ENCODE measurements at regions not wholly inside any gene's neighbourhood (a gene's known extent, or its start where the extent isn't known, plus 50 kb on each side); places are given as distances from the start of the nearest gene placed in this dataset.

DNA sequence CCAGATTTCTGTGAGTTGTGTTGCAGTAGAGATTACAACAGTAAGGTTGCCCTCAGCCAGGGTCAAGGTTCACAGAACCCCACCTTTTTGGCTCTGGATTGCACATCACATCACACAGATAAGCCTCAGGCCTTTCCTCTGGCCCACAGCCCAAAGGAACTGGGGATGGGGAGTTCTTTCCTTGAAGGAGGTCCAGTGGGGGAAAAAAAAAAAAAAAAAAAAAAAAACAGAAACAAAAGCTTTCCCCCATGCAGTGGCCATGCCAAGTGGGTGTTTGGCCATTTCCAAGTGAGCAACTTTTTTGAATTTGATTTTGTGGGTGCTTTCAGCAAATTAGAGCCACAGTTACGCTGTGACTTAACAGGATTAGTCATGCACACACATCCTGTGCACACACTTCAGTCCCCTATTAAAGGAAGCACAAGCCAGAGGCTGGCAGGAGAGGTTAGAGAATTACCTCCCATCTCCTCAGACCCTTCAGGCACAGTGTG is 79.3 kb upstream of the NANOS1 start:
- Histone ChIP-seq H3K9me3 (ENCODE audit: control insufficient read depth in 2 of 2, insufficient read depth in 1 of 2, low read depth in 1 of 2, low read length in 1 of 2) (no peaks in the 10 kb centered on the region), H3K4me3 (ENCODE audit: low read depth in 1 of 2, low read length in 2 of 2) (no peak overlapping the region), H3K4me1 (ENCODE audit: control insufficient read depth in 2 of 2, insufficient read depth in 2 of 2, low read length in 1 of 2) (peaks cover 2% of the 10 kb centered on the region in 2 donors), H3K36me3 (ENCODE audit: control insufficient read depth in 2 of 2, insufficient read depth in 2 of 2, low read length in 1 of 2) (no peaks in the 10 kb centered on the region), H3K27me3 (ENCODE audit: control insufficient read depth in 1 of 2, insufficient read depth in 2 of 2, low read length in 2 of 2) (peaks cover 0 to 2% of the 10 kb centered on the region in 2 donors), H3K27ac (ENCODE audit: low read depth in 2 of 2, low read length in 1 of 2) (no peak overlapping the region)
- 25 to 67% methylated on average over 1 of the region's 1 CpG for WGBS, 2 donors

DNA sequence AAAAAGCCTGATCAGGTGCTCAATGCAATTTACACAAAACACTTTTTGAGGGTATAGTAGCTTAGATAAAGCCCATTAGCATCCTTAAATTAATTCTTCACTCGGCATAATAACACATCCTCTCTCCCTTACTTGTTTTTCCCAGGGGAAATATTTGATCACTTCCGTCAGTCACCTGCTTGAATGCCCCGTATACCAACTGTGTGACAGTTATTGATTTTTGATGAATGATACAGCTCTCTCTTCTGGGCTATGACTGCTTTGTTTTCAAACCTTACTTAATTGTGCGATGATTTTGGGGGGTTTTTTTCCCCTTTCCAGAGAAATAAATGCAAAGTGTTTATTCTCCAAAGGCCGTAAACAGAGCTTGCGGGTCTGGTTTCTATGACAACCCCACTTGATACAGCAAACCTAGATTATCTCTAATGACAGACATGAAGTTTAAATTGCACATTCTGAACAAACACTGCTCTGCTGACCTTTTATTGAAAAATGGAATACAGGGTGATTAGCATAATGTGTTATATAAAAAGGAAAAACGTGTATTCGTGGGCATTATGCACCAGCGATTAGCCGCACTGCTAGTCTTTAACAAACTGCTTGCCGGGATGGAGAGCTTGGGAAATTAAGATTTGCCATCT is 78.4 kb upstream of the NANOS1 start:
- H3K4me1 ChIP-seq (ENCODE audit: control insufficient read depth in 2 of 2, insufficient read depth in 2 of 2, low read length in 1 of 2): peaks cover 2% of the 10 kb centered on the region in 2 donors
- no peak overlapping the region for H3K27ac ChIP-seq (ENCODE audit: low read depth in 2 of 2, low read length in 1 of 2)
- no peaks in the 10 kb centered on the region for H3K36me3 ChIP-seq (ENCODE audit: control insufficient read depth in 2 of 2, insufficient read depth in 2 of 2, low read length in 1 of 2)
- peaks cover 0 to 2% of the 10 kb centered on the region in 2 donors for H3K27me3 ChIP-seq (ENCODE audit: control insufficient read depth in 1 of 2, insufficient read depth in 2 of 2, low read length in 2 of 2)
- 80 to 83% methylated on average over 11 of the region's 11 CpGs for WGBS, 2 donors
- no peak overlapping the region for H3K4me3 ChIP-seq (ENCODE audit: low read depth in 1 of 2, low read length in 2 of 2)
- no peaks in the 10 kb centered on the region for H3K9me3 ChIP-seq (ENCODE audit: control insufficient read depth in 2 of 2, insufficient read depth in 1 of 2, low read depth in 1 of 2, low read length in 1 of 2)

DNA sequence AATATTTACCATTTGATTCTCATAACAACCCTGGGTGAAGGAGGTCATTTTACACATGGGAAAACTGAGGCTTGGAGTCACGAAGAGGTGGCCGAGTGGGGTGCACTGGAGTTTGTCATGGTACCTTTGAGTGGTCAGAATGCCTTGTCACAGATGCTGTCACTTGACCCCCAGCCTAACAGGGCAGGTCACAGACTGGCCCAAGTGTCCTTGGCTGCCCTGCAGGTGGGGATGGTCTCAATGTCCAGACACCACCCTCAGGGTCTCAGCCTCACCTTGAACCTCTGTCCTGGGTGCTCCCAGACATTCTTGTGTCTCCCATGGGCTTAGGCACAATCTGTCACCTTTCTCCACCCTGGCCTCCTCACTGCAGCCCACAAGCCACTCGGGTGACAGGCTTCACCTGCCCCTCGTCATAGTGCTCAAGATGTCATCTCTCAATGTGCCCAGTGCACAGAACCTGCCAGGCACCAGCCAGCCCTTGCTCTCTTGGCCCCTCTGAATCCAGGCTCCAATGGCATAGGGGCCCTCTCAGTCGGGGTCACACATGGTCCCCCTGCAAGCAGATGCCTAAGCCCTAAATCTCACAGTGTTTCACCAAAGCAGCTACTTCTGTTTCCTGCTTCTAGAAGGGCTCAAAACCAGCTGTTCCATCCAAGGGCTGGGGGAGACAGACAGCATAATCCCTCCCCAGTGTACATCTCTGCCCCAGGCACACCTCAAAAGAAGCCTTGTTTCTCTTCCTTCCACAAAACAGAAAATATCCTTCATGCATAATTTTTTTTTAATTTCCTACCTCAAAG is 76.8 kb upstream of the NANOS1 start:
- H3K4me3 ChIP-seq (ENCODE audit: low read depth in 1 of 2, low read length in 2 of 2): no peak overlapping the region
- no peaks in the 10 kb centered on the region for H3K36me3 ChIP-seq (ENCODE audit: control insufficient read depth in 2 of 2, insufficient read depth in 2 of 2, low read length in 1 of 2)
- H3K27ac ChIP-seq (ENCODE audit: low read depth in 2 of 2, low read length in 1 of 2): no peak overlapping the region
- peaks cover 0 to 2% of the 10 kb centered on the region in 2 donors for H3K27me3 ChIP-seq (ENCODE audit: control insufficient read depth in 1 of 2, insufficient read depth in 2 of 2, low read length in 2 of 2)
- H3K4me1 ChIP-seq (ENCODE audit: control insufficient read depth in 2 of 2, insufficient read depth in 2 of 2, low read length in 1 of 2): peaks cover 2% of the 10 kb centered on the region in 2 donors
- WGBS, 2 donors: 85 to 87% methylated on average over 5 of the region's 5 CpGs
- H3K9me3 ChIP-seq (ENCODE audit: control insufficient read depth in 2 of 2, insufficient read depth in 1 of 2, low read depth in 1 of 2, low read length in 1 of 2): no peaks in the 10 kb centered on the region

DNA sequence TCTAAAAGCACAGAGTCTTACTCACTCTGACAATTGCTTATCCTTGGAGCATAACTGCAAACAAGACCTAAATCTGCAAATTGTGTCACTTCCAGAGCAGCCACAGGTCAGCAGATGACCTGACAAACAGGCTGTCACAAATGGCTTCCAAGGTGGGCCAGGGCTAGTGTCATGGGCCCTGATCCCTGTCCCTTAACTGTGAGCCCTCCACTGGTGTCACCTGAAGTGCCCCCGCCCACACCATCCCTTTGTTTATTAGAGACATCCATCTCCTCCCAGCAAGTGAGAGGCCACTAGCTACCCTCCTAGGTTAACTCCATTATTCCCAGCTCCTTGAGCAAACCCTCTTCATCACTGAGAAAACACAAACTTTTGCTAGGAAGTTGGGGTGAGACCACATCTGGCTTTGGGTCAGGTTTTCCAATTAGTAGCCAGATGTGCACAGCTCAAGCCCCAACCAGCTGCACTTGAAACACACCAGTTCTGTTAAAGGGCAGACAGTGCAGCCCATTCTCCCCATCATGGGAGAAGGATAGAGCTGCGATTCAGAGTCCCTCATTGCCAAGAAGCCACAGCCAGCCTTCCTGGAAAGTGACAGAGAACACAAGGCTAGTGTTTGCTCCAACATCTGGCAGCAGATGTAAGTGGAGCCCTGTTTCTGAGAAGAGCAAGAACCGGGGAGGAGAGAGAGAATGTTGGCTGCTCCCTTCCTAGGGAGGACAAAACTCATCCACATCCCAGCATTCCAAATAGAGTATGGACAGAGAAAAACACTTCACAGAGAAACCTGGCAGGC is 75.7 kb upstream of the NANOS1 start:
- Histone ChIP-seq H3K27me3 (ENCODE audit: control insufficient read depth in 1 of 2, insufficient read depth in 2 of 2, low read length in 2 of 2) (peaks cover 0 to 2% of the 10 kb centered on the region in 2 donors), H3K4me1 (ENCODE audit: control insufficient read depth in 2 of 2, insufficient read depth in 2 of 2, low read length in 1 of 2) (peaks cover 0 to 2% of the 10 kb centered on the region in 2 donors), H3K9me3 (ENCODE audit: control insufficient read depth in 2 of 2, insufficient read depth in 1 of 2, low read depth in 1 of 2, low read length in 1 of 2) (no peaks in the 10 kb centered on the region), H3K36me3 (ENCODE audit: control insufficient read depth in 2 of 2, insufficient read depth in 2 of 2, low read length in 1 of 2) (no peaks in the 10 kb centered on the region), H3K4me3 (ENCODE audit: low read depth in 1 of 2, low read length in 2 of 2) (no peak overlapping the region), H3K27ac (ENCODE audit: low read depth in 2 of 2, low read length in 1 of 2) (no peak overlapping the region)
- 62 to 63% methylated on average over 3 of the region's 3 CpGs for WGBS, 2 donors

DNA sequence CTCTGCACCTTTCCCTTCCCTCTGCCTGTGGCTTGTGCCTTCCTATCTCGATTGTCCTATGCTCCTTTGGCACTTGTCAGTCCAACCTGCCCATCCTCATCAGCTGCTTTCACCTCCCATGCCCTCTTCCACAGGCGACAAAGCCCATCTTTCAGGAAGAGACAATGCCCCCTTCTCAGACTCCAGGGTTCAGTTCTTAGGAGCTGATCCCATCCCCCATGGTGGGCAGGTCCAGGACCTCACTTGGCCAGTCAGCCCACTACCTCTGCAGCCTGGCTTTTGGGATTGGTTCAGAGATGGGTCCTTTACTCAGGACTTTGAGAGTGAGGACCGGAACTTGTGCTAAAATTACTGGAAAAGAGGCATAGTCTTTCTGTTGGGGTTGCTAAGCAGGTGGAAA is 74.0 kb upstream of the NANOS1 start:
- Histone ChIP-seq H3K4me3 (ENCODE audit: low read depth in 1 of 2, low read length in 2 of 2) (no peak overlapping the region), H3K9me3 (ENCODE audit: control insufficient read depth in 2 of 2, insufficient read depth in 1 of 2, low read depth in 1 of 2, low read length in 1 of 2) (no peaks in the 10 kb centered on the region), H3K36me3 (ENCODE audit: control insufficient read depth in 2 of 2, insufficient read depth in 2 of 2, low read length in 1 of 2) (no peaks in the 10 kb centered on the region), H3K27me3 (ENCODE audit: control insufficient read depth in 1 of 2, insufficient read depth in 2 of 2, low read length in 2 of 2) (peaks cover 0 to 2% of the 10 kb centered on the region in 2 donors), H3K4me1 (ENCODE audit: control insufficient read depth in 2 of 2, insufficient read depth in 2 of 2, low read length in 1 of 2) (peaks cover 3 to 14% of the 10 kb centered on the region in 2 donors), H3K27ac (ENCODE audit: low read depth in 2 of 2, low read length in 1 of 2) (no peak overlapping the region)
- 65 to 80% methylated on average over 3 of the region's 3 CpGs for WGBS, 2 donors

DNA sequence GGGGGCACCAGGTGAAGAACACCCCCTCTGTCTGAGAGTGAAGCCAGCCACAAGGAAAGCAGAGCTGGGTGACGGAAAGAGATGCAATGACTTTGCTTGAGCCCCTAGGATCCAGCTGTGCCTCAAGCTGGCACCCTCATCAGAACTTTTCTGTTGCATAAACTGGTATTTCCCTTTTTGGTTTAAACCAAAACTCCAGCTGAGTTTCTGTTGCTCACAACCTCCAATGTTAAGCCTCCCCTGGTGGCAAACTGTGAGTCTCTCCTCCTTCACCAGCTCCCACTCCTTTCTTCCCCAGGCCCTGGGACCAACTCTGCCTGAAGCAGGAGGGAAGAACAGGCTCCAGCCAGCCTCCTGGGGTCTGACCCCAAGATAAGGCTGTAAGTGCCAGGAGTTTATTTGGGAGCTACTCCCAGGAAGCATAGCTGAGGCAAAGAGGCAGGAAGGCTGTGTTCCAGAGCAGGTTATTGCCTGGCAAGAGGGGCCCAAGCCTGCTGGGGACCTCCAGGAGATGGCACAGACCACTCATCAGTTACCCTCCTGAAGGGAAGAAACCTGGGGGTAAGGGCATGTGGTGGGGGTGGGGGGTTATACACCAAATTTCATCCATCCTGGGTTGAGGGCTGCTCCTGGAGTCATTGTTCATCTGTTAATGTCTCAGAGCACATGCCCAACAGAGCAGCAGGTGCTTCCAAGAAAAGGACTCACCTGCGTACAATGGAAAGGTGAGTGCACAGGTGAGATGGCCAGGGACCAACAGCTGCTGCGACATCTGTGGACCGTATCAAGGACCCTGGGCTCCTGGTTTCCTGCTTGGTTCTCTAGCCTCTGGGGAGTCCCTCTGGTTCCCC is 73.3 kb upstream of the NANOS1 start:
- no peak overlapping the region for H3K4me3 ChIP-seq (ENCODE audit: low read depth in 1 of 2, low read length in 2 of 2)
- 86 to 93% methylated on average over 4 of the region's 4 CpGs for WGBS, 2 donors
- H3K36me3 ChIP-seq (ENCODE audit: control insufficient read depth in 2 of 2, insufficient read depth in 2 of 2, low read length in 1 of 2): no peaks in the 10 kb centered on the region
- peaks cover 3 to 14% of the 10 kb centered on the region in 2 donors for H3K4me1 ChIP-seq (ENCODE audit: control insufficient read depth in 2 of 2, insufficient read depth in 2 of 2, low read length in 1 of 2)
- H3K9me3 ChIP-seq (ENCODE audit: control insufficient read depth in 2 of 2, insufficient read depth in 1 of 2, low read depth in 1 of 2, low read length in 1 of 2): no peaks in the 10 kb centered on the region
- peaks cover 0 to 2% of the 10 kb centered on the region in 2 donors for H3K27me3 ChIP-seq (ENCODE audit: control insufficient read depth in 1 of 2, insufficient read depth in 2 of 2, low read length in 2 of 2)
- H3K27ac ChIP-seq (ENCODE audit: low read depth in 2 of 2, low read length in 1 of 2): no peak overlapping the region

DNA sequence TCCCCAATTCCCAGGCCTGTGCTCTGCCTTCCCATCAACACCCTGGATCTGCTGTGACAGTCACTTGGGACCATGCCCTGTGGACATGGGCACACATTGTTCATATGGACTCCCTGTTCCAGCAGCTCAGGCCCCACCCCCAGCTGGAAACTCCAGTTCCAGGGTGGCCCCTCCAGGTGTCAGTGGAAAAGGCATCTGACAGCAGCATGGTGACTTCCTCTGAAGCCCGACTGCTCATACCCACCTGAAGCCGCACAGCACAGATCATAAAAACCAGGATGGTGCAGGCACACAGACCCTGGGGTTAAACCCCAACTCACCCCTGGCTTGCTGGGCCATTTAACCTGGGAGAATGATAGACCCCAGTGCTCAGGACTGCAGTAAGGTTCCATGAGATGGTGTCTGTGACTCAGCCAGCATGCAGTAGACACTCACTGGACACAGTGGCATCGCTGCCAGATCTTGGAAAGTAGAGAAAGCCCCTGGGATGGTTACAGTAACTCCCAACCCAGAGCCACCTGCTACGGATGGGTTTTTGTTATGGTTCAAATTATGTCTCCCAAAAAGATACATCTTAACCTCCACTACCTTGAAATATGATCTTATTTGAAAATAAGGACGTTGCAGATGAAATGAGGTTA is 72.6 kb upstream of the NANOS1 start:
- Histone ChIP-seq H3K27ac (ENCODE audit: low read depth in 2 of 2, low read length in 1 of 2) (no peak overlapping the region), H3K36me3 (ENCODE audit: control insufficient read depth in 2 of 2, insufficient read depth in 2 of 2, low read length in 1 of 2) (no peaks in the 10 kb centered on the region), H3K4me1 (ENCODE audit: control insufficient read depth in 2 of 2, insufficient read depth in 2 of 2, low read length in 1 of 2) (peaks cover 3 to 17% of the 10 kb centered on the region in 2 donors), H3K4me3 (ENCODE audit: low read depth in 1 of 2, low read length in 2 of 2) (no peak overlapping the region), H3K9me3 (ENCODE audit: control insufficient read depth in 2 of 2, insufficient read depth in 1 of 2, low read depth in 1 of 2, low read length in 1 of 2) (no peaks in the 10 kb centered on the region), H3K27me3 (ENCODE audit: control insufficient read depth in 1 of 2, insufficient read depth in 2 of 2, low read length in 2 of 2) (peaks cover 0 to 2% of the 10 kb centered on the region in 2 donors)
- WGBS, 2 donors: 85 to 87% methylated on average over 5 of the region's 5 CpGs

DNA sequence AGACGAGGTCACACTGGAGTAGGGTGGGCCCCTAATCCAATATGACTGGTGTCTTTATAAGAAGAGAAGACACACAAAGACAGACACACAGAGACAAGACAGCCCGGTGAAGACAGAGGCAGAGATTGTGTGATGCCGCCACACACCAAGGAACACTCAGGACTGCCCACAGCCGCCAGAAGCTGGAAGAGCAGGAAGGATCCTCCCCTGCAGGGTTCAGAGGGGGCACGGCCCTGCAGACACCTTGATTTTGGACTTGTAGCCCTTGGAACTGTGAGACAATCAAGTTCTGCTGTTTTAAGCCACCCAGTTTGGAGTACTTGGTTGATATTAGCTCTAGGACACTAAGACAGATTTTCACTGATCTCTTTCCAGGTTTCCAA is 72.1 kb upstream of the NANOS1 start:
- 86 to 87% methylated on average over 5 of the region's 5 CpGs for WGBS, 2 donors
- Histone ChIP-seq H3K4me3 (ENCODE audit: low read depth in 1 of 2, low read length in 2 of 2) (no peak overlapping the region), H3K4me1 (ENCODE audit: control insufficient read depth in 2 of 2, insufficient read depth in 2 of 2, low read length in 1 of 2) (peaks cover 3 to 17% of the 10 kb centered on the region in 2 donors)

More for the DNA sequence above, 72.1 kb upstream of the NANOS1 start:
- Histone ChIP-seq H3K27me3 (ENCODE audit: control insufficient read depth in 1 of 2, insufficient read depth in 2 of 2, low read length in 2 of 2) (peaks cover 0 to 2% of the 10 kb centered on the region in 2 donors), H3K27ac (ENCODE audit: low read depth in 2 of 2, low read length in 1 of 2) (no peak overlapping the region), H3K36me3 (ENCODE audit: control insufficient read depth in 2 of 2, insufficient read depth in 2 of 2, low read length in 1 of 2) (no peaks in the 10 kb centered on the region), H3K9me3 (ENCODE audit: control insufficient read depth in 2 of 2, insufficient read depth in 1 of 2, low read depth in 1 of 2, low read length in 1 of 2) (no peaks in the 10 kb centered on the region)
